NCI-H1105 (cell line): ENCODE measurements at regions not wholly inside any gene's neighbourhood (a gene's known extent, or its start where the extent isn't known, plus 50 kb on each side); places are given as distances from the start of the nearest gene placed in this dataset.

Source experiments
- DNase-seq: peaks from one replicate; lab custom pipeline; 2025; lab: John Stamatoyannopoulos, UW

DNA sequence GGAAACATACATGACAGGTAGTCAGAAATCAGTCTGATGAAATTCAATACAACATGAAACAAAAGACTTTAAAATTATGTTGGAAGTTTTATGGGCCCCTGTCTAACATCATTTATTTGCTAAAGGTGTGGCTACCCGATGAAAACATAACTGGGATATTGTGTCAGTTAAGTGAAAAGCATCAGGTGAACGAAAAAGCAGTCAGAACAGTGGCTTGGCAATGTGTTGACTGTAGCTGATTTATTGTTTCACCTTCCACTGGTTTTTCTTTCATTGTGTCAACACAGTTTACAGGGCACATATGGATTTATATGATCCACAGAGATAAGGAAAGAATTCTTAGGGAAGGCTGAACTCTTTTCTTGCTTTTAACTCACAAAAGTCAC lies 429.6 kb upstream of the ZNF608 start:
- no peak for DNase-seq

DNA sequence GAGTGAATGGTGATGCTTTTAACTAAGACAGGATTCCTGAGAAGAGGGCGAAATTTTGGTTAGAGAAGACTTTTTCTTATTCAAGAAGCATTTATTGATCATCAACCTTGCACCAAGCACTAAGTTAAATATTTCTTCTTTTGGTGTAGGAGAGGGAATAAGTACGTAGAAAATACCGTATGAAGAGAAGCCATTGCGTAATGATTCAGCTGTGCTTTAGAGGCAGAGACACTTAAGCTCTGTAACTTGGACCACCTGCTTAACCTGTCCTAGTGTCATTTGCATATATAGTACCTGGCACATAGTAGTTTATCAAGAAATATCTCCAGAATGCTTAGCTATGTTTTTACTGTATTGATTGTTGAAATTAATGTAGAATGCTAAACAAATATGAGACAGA lies 430.9 kb upstream of the ZNF608 start:
- DNase-seq, result no peak

DNA sequence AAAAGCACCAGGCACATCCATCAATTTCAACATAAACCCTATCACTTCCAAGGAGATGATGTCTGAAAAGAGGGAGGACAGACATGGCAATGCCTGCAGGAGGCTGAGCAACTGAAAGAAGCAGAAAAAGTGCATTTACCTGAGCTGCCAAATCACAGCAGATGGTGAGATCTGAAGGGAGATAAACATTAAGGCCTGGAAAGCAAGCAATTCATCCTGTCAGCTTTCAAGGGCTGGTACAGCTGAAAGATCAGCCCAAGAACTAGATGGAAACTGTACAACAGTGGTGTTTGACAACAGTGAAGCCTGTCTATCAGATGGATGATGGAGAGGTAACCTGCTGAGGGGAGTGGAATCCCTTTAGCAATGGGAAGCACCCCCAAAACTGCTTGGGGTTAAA lies 433.2 kb upstream of the ZNF608 start:
- no peak for DNase-seq

DNA sequence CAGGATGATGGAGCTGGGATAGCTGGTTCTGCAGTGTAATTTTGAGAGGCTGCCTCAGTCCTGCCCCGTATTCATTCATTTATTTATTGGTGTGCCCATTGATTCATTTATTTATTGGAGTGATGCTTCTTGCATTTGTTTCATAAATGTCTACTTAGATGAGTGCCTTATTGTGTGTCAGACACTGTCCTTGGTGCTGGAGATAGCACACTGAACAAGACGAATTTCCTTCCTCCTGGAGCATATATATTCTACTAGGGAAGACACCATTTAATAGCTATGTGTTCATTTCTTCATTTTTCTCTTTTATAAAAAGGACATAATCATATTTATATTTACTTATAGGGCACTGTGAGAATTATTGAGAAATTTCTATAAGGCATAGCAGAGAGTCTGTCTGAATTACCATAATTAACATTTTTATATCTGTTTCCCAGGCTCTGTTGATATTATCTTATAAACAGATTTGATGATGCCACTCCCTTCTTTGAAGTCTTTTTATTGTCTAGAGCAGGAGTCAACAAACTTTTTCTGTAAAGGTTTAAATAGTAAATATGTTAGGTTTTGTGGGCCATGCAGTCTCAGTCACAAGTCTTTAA lies 433.9 kb upstream of the ZNF608 start:
- DNase-seq, result no peak

DNA sequence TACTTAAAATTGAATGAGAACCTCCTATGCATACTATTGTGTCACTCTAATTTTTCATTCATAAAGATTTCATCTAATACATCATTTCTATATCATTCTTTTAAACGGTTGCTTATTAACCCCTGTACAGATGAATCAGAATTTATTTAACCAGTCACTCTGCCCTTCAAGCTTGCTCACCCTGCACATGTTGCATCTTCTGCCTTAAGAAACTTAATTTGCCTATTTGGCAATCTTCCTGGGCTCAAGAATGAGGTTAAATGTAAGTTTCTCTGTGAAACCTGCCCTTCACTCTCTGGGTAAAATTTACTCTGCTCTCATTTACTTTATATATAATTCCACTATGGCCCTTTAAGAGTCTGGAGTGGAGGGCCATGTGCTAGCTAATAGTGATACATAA lies 434.7 kb upstream of the ZNF608 start:
- DNase-seq, result no peak

DNA sequence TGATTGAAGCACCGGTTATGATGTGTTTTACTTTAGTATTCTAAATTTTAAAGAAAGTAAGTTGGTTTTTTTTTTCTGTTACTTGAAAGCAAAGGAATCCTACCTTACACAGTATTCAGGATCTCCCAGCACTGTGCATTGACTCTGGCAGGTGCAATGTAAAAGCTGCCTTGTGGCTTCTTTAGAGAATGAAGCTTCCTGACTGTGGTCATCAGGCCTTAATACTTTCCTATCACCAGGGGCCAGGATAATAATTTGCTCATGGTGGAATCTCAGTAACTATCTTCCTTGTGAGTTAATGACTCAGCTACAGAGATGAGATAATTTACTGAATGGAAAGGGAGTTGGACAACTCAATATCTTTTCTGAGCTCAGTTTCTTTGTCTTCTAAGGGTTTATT lies 435.5 kb upstream of the ZNF608 start:
- DNase-seq, result no peak

DNA sequence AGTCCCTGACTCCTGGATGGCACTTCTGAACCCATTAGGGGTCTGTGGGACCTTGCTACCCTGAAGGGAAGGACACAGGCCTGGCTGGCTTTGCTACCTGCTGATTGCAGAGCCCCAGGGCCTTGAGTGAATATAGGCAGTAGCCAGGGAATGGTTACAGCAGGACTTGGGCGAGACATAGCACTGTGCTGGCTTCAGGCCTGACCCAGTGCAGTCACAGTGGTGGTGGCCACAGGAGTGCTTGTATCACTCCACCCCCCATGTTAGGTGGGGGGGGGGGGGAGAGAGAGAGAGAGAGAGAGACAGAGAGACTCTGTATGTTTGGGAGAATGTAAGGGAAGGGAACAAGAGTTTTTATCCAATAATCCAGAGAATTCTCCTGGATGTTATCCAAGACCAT lies 439.3 kb upstream of the ZNF608 start:
- DNase-seq, result no peak

DNA sequence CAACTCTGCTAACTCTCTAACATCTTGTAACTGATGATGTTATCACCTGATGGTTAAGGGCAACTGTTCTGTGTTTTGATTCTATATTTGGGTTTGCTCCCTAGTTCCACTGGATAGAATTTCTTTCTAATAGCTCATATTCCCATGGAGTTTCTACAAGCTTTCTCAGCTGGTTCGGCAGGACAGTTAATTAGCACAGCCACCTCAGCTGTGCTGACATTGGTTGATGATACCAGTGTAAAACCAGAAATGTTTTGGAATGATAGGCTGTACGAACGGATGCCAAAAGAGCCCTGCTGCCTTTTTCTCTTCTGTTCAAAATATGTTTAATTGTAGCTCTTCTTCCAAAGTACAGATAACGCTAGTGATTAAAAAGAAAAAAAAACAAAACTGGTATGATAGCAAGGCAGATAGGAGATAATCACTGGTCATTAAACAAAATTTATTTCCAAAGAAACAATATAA lies 440.5 kb upstream of the ZNF608 start:
- DNase-seq, result no peak

DNA sequence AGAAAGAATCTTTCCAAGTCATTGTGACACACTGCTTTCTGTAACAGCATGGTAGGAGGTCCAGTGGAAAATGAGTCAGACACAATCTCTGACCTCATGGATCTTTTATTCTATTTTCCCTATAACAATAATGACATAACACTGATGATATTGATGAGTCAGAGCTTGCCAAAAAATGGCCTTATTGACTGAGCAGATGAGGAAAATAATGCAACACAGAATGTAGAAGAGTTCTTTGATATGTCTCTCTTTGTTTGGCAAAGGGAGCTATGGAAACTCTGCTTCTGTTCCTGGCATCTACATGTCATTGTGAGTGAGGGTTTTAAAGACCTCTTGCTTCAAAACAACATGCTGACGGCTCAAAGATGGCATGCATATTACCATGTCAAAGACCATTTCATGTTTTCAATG lies 443.1 kb upstream of the ZNF608 start:
- DNase-seq, result no peak

DNA sequence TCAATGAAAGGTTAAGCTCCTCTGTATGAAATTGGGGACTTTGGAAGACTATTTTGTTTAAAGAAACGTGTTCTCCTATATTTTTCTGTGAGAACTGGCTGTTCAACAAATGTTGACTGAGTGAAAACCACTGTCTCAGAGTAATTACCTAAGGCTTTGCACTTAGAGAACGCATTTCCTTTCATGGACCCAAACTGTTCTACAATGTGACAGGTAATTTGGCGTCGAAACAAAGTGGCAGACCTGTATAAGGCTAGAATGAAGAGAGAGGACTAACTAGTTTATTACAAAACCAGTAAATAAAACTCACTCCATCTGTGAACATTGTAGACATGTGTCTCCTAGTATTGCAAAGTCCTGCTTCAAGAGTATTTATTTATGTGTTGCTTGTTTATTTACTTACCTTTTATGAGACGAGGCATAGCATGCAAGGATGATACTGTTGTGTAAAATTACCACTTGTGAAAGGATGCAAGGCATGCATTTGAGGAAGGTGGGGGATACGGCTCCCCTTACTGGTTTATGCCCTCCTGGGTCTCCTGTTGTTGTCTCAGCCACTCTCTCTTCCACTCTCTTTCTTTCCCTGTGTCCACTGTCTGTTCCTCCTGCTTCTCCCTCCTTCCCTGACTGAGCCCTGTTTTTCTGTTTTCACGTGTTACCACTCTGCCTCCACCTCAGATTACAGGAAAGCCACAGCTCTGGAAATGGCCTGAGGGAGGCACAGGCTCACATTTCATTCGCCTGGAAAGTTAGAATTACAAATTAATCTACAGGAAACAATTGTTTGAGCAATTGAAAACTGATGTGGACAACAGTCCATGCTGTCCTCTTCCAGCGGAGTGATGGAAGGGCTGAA lies 444.0 kb upstream of the ZNF608 start:
- no peak for DNase-seq

DNA sequence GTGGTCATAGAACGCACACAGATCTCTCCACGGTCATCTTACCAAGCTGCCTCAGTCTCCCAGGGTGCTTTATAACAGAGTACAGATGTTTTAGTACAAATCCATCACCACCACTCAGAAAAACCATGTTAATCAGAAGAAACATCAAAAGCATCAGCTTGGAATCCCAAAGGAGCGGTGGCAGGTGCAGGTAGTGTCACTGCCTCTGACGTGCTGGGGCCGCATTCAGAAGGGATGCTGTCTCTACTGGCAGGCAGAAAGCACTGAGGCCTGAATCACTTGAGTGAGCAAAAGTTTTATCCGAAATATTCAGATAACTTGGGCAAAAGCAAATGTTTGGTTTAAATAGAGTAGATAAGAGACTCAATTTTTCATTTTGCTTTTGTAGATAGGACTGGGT lies 448.4 kb upstream of the ZNF608 start:
- DNase-seq, result no peak

DNA sequence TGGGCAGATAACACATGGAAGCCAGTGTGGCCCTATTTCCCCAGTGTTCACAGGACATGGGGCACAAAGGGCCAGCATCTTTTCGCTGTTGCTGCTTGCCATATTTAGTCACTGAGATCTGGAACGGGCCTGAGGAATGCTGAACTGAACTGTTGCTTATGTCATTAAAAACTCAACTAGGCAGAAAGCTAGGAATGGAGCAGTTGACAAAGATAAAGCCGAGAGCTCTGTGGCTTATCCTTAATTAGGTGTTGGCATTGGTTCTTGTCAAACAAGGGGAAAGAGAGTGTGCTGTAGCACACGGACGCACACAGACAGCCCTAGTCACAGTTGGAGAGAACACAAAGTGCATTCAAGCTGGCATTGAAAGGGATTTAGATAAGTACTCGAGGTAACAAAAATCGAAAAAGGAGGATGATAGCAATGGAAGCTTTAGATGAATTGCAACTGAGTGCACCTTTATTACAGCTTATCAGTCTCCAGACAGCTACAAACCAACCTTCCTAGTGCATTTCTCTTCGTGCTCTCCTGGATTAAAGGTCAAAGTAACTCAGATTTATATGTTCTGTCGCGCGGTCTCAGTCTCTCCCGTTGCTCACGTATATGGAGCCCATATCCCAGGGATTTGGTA lies 450.2 kb upstream of the ZNF608 start:
- DNase-seq, result peak; percentile 32

DNA sequence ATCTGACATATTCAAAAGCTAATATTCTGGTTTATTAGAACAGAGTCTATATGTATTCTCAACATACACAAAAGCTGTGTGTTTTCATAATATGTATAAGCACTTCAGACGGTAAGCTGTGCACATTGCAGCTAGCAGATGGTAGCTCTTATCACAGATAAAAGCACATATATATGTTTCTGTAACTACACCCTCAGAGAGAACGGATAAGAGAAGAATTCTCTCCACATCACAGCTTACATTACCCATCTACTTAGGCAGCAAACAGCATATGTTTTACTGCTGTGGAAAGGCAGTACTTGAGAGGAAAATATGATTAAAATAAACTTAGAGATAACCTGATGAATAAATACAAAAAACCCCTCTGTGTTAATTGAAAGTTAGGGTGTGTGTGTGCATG lies 450.9 kb upstream of the ZNF608 start:
- DNase-seq, result no peak

DNA sequence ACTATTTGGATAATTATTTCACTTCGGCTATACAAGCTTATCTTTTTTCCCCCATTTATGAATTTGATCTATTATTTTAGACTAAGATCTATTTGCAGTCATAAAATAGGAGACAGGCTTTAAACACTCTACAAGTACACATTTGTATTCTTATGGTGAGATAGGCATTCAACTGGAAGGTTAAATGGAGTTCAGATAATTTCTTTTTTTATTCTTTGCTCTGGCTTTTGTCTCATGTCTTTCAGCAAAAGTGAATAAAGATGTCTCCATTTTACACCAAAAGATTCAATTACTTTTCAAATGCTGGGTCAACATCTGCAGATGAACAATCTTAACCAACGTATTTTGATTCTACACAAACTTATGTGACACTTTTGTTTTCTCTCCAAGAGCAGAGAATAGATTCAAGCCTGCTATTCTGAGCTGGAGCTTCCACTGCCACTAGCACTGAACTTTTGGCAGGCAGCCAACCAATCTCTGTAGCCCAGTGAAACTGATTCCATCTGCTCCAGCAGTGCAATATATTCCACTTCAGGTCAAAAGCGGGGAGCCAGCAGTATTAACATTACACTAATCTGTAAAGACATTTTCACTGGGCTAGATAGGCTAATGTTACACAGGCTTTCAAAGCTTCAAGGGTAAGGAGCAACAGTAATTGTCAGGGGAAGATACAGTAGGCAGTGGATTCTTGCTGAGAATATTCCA lies 452.0 kb upstream of the ZNF608 start:
- DNase-seq, result peak; percentile 83

DNA sequence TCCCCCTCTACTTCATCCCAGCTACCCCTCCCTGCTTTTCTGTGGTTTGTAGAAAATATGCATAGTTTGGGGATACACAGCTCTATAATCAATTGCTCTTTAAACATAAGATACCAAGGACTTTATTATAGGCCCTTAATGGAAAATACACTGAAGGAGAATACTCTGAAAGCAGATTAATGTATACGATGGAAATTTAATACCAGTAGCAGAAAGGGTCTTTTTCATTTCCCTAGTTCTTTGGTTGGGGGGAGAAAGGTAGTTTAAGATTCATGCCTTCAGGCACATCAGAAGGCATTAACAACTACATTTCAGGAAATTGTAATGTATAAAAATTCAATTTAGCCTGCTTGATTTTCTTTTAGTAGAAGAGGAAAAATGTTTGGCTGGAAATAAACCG lies 452.9 kb upstream of the ZNF608 start:
- no peak for DNase-seq

DNA sequence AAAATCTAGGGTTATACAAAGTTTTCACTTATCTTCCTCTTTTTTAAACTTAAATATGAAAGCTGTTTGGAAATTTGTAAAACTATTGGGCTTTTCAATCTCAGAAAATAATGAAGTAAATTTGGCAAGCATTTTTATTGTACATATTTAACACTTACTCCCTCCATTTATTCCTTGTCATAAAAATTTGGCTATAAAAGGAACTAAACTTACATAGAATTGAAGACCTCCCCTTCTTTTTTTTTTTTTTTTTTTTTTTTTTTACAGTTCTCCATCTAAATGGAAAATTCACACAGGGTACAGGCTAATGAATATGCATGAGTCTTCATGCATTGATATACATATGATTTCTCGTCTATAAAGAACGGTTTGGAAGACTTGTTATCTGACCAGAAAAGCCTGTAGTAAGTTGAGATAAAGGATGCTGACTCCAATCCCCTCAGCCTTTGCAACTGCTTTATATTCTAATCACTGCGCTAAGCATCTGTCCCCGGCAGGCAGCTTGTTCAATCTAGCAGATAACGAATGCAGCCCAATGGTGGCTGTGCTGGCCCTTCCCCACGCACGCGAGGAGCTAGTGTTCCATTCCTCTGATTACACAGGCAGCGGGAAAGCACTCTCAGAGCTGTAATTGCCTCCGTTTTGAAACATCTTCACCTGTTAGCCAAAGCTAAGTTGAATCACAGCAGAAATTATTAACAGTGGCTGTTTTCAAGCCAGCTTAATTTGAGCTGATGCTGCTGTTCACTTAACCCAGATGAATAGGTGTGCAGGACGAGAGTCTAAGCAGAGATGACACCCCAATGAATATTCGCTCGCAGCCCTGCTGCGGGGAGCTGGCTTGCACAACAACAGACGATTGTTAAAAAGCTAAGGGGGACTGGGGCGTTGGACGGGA lies 453.8 kb upstream of the ZNF608 start:
- no peak for DNase-seq

DNA sequence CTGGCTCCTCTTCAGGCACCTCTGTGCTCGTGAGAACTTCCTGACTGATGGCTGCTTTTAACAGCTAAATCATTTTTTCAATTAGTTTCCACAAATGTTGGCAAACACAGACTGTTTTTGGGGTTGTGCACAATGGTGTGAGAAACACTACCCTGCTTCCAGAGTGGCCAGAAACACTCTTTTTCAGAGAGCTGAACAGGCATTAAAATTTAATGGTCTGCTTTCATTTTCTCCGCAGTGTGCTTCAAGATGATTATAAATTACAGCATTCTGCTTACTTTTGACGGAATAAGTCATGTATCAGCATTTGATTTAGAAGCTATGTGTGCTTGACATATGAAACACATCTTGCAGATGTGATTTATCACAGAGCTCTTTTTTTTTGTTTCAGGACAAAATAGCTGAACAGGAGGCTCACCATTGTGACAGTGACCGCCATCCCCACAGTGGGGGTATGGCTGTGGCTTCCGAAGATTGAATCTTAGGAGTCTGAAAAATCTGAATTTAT lies 454.5 kb upstream of the ZNF608 start:
- DNase-seq, result no peak

DNA sequence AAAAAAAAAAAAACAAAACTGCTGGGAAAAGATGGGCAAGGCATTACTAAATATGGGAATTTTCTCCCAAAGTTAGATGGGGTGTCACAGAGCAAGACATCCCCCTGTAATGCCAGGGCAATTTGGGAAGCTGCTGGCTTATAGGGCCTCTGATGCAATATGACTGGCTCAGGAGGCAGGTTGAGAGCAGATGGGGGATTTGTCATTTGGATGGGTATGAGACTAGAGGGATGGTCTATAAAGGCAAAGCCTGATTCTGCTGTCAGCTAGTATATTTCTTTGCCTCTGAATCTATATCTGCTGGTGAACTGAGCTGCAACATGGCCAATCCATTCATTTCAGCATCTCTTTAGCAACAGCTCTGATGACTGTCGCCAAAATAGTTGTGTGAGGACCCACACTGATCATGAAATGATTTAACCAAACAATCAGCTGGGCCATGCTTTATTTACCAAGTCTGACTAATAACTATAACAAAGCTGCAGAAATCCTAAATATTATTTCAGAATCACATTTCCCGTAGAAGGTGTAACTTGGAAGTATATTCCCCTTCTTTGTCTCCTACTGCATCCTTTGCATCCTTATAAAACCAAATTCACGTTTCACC lies 455.1 kb upstream of the ZNF608 start:
- no peak for DNase-seq

DNA sequence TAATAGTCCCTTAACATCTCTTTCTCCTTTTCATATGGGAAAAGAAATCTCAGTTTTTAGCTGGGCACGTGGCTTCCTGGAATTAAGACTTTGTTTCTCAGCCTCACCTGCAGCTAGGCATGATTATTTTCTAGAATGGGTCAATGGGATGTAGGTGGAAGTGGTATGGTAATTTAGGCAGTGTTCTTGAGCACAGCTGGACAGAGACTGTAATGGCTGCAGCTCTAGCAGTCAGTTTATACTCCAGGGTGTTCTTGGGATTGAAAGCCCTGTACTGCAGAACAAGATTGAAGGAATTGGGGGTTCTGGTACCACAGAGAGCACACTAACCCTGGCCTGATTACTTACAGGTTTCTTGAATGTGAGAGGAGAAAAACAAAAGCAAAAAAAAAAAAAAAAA lies 455.9 kb upstream of the ZNF608 start:
- no peak for DNase-seq

DNA sequence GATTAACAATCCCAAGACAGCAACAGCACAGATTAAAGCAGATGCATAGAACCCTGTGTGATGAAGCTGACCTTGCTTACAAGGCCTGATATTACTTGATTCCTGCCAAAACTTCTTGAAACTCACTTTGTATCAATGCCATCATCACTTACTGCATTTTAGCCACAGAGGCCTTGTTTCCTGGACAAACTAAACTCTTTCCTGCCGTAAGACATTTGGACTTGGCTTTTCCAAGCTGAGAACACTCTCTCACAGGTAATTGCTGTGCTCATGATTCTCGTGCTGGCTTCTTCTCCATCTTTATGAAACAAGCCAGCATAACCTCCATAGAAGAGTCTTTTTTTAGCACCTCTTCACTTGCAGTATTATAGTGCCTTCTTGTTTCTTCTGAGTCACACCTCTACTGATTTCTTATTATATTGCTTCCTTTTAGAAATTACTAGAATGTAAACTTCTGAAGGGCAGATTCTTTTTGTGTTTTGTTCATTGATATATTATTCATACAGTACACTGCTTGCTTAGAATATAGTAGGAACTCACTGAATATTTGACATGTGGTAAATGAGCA lies 456.5 kb upstream of the ZNF608 start:
- DNase-seq, result no peak

DNA sequence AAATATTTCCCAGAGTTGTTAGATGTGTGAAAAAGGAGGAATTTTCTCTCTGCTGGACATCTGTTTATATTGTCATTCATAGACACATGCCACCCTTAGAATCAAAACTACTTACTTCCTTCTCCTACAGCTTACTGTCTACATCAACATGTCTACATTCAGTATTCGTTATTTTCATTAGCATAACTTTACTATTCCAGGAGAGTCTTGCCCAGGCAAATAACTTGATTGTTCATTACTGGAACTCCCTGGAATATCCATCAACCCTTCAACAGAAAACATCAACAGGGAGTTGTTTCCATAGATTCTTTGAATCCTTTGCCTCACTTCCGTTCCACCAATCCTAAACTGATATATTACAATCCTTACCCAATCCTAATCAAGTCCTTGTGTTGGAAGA lies 457.5 kb upstream of the ZNF608 start:
- no peak for DNase-seq
